PC-9 (cell line): ENCODE measurements at regions not wholly inside any gene's neighbourhood (a gene's known extent, or its start where the extent isn't known, plus 50 kb on each side); places are given as distances from the start of the nearest gene placed in this dataset.

Experiments
- EZH2 ChIP-seq: fragments of 200-600 bp; sonication (generic); IDR thresholded peaks from 2 replicates; pipeline ENCODE4 v1.8.0; 2017; ENCODE audit warnings: antibody characterized with exemption, low read depth
- TF ChIP-seq, protein P1 (sequence below): fragments of 200-600 bp; sonication (generic); conservative IDR thresholded peaks from 2 replicates; pipeline ENCODE4 v1.6.1; 2017; ENCODE audit warnings: mixed run types, antibody characterized with exemption, mild to moderate bottlenecking, moderate library complexity

DNA sequence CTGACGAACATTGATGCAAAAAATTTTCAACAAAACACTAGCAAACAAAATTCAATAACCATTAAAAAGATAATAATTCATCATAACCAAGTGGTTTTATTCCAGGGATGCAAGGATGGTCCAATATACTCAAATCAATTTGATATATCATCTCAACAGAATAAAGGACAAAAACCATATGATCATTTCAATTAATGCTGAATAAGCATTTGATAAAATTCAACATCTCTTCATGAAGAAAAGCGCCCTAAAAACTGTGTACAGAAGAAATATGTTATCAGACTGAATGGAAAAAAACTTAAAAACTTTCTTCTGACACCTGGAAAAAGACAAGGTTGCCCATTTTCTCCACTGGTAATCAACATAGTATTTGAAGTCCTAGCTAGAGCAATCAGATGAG lies 720.3 kb upstream of the RGMB start:
- TF ChIP-seq, protein P1, sequence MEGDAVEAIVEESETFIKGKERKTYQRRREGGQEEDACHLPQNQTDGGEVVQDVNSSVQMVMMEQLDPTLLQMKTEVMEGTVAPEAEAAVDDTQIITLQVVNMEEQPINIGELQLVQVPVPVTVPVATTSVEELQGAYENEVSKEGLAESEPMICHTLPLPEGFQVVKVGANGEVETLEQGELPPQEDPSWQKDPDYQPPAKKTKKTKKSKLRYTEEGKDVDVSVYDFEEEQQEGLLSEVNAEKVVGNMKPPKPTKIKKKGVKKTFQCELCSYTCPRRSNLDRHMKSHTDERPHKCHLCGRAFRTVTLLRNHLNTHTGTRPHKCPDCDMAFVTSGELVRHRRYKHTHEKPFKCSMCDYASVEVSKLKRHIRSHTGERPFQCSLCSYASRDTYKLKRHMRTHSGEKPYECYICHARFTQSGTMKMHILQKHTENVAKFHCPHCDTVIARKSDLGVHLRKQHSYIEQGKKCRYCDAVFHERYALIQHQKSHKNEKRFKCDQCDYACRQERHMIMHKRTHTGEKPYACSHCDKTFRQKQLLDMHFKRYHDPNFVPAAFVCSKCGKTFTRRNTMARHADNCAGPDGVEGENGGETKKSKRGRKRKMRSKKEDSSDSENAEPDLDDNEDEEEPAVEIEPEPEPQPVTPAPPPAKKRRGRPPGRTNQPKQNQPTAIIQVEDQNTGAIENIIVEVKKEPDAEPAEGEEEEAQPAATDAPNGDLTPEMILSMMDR: no peak
- TF ChIP-seq EZH2: no peak
